Testis (tissue), 2 donors: ENCODE measurements at regions not wholly inside any gene's neighbourhood (a gene's known extent, or its start where the extent isn't known, plus 50 kb on each side); places are given as distances from the start of the nearest gene placed in this dataset.

Experiments
- CTCF ChIP-seq, 3 experiments: fragments of 450-650 bp in 2 of 3; fragments of 200-600 bp in 1 of 3; sonication (generic) in 1 of 3; IDR thresholded peaks; one replicate each; pipeline ENCODE4 v1.5.1; 2016 to 2019; ENCODE audit warnings: antibody characterized with exemption in 3 of 3, mild to moderate bottlenecking in 2 of 3, moderate library complexity in 1 of 3
- POLR2A ChIP-seq: fragments of 450-650 bp; IDR thresholded peaks from one replicate; pipeline ENCODE4 v1.6.1; 2017; ENCODE audit warnings: antibody characterized with exemption, mild to moderate bottlenecking, moderate library complexity

- TF ChIP-seq CTCF (IDR thresholded peaks at IDR 0.05) (no peak), POLR2A (no peak)
Measured at GRCh38 chr5:126119887-126120442, 303.2 kb upstream of the GRAMD2B start.
